NOMO-1 (cell line): ENCODE measurements at regions not wholly inside any gene's neighbourhood (a gene's known extent, or its start where the extent isn't known, plus 50 kb on each side); places are given as distances from the start of the nearest gene placed in this dataset.
A peak's percentile ranks its signal among the peaks of the same experiment; 100 is the strongest.

Source experiments
- DNase-seq, 2 experiments: peaks; one replicate each; lab custom pipeline; 2025; ENCODE audit not compliant: unreplicated experiment in 2 of 2; lab: John Stamatoyannopoulos, UW

DNA sequence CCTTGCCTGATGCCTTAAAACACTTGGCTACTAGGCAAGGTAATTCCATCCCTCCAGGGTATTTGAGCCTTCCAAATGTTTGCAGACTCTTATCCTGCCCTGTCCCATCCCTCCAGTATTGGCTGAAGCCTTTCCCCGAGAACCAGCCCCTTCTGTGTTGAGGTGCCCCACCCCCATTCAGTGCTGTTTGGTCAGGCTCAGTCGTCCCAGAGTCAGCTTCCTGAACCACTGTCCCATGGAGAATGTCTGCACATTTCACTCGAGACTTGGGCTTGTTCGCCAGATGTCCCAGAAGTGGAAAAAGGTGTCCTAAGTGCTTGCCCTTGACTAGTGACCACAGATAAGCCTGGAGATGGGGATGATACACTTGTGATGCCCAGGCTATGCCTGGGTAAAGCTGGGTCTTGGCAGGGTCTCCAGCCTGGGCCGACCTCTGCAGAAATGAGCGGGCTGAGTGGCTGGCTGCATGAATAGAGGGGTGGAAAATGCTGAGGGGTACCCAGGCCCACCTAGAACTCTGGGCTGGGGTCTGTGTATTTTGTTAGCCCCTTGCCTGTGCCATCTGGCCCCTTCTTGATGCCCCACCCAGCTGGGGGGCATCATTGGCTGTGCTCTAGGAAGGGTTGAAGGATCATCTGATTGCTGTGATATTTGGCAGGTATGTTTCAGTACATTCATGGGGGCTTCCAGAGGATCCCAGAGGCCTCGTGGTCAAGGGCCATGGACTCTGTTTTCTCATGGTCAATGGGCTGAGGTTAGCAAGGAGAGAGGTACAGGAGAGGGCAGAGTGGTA lies 178.4 kb downstream of the MACROH2A1 start:
- DNase-seq, result no peak

DNA sequence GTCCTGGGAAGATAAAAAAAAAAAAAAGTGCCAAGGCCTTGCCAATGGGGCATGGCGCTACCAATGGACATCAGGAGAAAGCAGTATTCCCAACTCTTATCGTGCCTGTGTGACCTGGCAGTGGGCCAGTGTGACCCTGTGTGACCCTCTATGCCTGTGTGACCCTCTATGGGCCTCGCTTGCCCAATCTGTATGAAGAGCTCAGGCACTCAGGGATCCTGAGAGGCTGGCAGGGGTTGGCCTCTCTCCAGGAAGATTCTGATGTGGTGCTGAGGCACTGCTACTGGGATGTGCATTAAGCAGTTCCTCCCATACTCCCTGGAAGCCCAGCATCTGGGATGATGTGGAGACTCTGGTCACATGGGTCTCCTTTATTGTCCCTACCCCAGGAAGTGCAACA lies 179.2 kb downstream of the MACROH2A1 start:
- no peak for DNase-seq

DNA sequence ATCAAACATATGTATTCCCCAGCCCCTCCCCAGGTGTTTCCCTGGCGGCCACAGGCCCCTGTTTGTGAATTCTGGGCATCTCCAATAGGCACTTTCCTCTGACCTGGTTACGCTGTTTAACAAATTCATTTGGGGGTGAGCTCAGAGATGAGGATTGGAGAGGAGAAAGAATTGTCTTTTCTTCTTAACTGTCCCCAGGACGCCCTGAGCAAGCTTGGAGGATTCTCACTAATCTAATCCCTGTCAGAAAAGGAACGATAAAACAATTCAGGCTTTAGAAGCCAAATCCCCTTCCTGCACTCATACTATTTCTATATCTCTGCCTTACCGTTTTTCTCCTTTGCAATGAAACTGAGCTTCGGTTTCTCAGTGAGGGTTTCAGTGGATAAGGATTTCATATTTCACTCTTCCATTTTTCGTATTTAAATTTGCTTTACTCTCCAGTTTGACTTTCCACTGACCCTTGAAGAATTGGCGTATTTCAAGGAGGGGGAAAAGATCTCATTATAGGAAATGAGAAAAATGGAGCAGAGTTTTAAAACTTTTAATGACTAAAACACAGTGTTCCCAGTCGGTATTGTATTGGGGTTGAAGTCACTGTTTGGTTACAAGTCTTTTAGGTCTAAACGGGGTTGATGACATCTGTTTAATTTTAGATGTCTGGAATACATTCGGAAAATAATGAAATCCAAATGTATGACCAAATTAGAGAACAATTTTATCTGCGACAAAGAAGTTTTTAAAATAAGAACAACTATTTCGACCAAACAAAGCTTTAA lies 180.1 kb downstream of the MACROH2A1 start:
- DNase-seq, result no peak

DNA sequence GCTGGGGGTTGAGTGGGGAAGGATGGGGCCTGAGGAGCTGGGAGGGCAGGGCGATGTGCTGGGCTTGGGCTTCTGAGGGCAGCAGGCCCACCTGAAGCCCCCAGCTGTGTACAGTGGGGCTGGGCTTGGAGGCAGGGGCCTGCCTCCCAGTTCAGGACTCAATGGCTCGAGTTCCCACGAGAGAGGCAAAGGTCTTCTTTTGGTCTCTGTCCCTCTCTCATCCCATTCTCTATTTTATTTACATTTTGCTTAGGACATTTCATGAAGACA lies 180.6 kb downstream of the MACROH2A1 start:
- no peak for DNase-seq

DNA sequence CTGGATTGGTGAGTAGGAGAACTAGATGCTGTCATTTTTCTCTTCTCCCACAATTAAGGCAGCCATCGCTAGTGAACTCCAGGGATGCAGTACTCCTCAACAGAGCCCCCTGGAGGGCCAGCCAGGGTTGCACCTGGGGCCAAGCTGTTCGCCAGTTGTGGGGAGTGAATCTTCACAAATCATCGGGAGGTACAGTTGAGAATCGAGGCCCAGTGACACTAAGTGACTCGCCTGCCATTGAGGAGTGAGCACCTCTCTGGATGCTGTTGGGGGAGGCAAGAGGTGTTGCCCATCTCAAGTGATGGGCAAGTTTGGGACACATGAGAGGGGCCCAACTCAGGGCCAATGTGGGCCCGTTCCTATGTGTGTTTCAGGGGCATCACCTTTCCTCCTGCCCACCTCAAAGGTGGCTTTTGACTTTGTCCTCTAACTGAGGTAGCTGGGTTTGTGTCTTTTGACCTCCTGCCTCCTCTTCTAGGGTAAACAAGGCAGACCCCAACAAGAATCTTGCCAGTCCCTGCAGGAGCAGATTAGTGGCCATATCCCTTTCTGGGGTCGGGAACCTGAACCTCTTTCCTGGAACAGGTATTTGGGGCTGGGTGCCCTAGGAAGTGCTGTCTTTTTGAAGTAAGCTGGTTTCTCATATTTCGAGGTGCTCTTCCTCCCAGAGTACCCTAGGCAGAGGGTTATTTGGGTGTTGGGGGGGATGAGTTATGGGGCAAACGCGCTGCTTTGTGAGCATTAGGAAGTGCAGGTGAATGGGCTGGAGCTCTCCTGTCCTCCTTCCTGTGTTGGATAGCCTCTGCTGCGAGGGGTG lies 181.2 kb downstream of the MACROH2A1 start:
- no peak for DNase-seq

DNA sequence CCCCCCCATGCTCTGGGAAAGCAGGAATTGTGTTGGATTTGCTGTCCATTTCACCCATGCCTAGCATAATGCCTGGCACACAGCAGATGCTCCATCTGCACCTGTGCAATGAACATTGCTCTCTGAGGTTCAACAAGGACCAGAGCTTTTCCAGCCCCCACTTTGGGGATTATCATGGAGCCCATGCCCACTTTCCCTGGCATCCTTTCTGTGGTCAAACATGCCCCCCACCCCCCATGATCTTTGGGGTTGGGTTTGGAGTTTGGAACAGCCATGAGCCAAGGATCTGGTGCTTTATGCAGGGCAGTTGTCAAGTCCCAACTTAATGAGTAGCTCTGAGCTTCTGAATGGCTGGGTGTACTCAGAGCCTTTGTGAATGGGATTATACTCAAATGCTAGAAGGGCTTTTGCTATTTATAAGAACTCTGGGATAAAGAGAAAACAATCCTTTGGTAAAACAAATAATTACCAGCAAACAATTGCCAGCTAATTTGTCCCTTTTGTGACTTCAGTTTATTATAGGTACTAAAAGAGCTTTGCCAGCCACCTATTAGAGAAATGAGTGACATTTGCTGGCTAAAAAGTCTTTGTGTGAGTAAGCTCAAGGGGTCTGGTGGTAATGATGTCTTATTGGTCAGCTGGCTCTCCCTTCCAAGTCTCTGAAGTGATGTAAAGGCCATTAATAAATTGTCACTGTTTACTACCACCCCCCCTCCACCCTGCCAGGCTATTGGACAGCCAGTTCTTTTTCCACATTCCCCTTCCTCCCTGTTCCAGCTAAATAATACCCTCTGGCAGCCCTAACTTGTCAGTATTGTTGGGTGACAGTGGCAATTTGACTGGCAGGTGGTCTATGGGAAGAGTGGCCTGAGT lies 182.3 kb downstream of the MACROH2A1 start:
- DNase-seq, result no peak

DNA sequence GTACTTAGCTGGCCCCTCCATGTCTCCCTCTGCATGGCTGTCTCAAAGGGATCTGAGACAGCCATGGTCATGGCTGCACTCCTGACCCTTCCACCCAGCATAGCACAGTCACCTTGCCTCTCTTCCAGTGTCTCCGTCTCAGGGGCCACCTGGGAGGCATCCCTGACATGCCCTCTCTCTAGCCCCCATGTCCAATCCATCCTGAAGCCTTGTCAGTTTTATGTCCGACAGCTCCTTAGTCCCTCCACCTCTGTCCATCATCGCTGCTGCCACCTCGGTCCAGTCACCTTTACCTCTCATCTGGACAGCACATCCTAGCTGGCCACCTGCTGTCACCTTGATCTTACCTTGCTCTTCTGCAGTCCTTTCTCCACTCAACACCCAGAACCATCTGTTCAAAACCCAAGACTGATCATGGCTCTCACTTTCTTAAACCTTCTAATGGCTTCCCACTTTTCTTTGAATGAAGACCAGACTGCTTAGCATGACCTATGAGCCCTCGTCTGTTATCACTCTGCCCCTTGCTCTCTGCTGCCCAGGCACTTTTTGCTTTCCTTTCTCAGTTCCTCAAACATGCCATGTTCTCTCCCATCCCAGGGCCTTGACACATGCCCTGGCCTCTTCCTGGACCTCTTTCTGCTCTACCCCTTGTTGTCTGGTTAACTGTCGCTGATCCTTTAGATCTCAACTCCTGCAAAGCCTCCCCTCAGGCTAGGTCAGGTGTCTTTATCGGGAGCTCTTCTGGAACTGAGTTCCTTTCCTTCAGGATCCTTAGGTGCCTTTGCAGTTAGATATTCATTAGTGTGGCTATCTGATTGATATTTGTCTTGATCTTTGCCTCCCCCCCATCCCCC lies 181.8 kb upstream of the PITX1 start:
- no peak for DNase-seq

DNA sequence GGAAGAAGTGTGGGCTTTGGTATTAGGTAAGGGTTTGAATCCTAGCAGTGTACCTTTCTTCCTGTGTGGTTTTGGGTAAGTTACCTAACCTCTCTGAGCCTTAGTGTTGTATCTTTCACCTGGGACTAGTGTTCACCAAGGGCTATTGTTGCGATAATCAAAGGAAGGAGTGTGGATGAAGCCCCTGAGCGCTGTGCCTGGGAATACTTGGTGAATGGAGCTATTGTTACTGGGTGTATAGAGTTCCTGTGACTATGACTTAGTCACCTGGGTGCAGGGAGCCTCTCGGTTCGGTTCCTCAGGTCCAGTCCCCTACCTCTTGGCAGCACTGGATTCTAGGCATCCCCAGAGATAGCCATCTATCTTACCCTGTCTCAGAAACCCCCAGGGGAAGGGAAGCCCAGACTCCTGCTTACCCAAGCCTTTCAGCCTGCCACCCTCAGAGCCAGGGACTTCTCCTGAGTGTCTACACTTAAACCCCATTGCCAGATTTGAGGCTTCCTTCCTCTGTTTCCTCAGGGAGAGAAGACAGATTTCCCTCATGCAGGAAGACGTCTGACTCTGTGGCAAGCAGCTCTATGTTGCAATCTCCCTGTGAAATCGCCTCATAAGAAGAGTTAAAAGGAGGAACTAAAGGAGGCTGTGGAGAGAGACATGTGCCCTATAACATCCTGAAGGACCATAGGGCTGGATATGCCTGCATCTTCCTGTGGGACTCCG lies 181.0 kb upstream of the PITX1 start:
- DNase-seq, result peak; percentile 21 to 82

DNA sequence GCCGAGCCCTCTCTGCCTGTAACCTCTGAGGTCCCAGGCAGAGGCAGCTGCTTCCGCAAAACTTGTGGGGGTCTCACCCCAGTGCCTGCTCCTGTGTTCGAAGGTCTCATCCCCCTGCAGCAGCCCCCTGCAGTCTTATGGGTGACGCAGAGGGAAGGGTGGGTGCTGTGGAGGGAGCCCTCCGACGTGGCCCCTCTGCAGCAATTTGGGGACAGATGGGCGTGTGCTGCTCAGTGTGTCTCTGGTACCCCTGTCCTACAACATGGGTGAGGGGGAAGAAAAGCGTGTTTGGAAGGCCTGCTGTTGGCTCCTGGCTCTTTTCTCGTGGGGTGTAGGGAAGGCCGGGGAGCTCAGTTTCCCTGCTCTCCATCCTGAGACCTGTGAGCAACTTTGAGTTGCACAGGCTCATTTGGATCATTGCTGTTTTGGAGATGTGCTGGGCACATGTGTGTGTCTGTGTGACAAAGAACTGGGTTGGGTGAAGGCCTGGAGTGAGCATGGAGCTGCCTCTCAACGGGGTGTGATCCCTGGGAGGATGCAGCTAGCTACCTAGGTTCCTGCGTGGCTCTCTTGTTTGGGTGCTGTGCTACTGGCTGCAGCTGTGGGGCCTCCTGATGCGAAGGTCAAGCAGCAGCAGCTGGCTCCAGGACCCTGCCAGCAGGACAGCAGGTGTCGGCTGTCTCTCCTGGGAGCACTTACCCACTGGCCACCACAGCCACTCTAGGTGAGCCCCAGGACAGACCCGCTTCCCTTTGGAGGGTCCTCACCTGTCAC lies 179.6 kb upstream of the PITX1 start:
- DNase-seq, result no peak

DNA sequence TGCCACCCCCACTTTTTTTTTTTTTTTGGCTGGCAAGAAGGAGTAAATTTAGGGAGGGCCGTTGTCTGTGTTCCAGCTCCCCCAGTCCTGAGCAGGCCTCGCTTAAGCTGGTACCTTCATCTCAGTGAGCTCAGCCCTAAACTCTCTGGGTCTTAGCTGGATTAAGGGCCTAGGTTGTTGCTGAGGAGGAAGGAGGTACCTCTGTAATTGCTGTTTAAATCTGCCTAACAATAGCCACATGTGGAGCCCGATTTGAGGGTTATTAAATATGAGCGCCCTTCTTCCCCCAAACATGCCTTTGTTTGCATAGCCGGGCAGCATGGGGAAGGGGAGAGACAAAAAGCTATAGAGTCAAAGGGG lies 179.0 kb upstream of the PITX1 start:
- no peak for DNase-seq

DNA sequence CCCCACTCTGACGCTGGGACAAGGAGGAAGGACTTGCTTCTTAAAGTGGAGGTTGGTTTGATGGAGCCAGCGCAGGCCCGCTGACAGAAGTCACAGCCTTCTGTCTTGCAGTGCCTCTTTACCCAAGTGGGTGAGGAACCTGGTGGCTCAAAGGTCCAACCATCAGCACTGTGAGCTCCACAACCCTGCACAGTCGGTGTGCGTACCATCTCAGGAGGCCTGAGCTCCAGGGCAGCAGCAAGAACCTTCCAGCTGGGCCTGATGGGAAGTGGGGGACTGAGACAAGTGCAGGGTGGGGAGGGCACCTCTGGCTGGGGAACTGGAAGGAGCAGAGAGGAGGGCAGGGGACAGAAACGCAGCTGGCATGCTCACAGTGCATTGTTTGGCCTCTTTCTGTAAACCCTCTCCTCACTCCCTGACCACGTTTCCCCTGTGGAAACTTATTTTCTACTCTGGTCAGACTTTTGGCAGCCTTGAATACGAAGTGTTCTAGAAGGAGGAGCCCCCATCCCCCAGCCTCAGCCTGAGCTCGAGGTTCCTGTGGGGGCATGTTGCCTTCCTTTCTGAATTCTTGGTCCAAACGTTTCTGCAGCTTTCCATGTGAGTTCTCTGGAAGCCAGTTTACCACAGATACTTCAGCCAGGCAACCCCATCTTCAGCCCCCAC lies 178.5 kb upstream of the PITX1 start:
- no peak for DNase-seq

DNA sequence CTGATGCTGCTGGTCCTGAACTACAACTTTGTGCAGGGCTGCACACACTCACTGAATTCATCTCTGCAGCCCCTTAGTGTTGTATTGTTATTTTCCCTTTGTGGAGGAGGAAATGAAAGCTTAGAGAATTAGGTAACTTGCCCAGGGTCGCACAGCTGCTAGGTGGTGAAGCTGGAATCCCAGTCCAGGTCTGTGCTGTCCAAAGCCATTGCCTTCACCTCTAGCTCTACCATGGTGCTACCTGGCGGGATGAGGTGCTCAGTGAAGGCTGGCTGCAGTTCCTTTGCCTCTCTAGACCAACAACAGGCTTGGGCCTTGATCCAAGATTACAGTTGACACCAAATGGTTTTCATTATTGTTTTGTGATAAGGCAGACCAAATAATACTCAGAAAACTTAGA lies 177.8 kb upstream of the PITX1 start:
- DNase-seq, result no peak

DNA sequence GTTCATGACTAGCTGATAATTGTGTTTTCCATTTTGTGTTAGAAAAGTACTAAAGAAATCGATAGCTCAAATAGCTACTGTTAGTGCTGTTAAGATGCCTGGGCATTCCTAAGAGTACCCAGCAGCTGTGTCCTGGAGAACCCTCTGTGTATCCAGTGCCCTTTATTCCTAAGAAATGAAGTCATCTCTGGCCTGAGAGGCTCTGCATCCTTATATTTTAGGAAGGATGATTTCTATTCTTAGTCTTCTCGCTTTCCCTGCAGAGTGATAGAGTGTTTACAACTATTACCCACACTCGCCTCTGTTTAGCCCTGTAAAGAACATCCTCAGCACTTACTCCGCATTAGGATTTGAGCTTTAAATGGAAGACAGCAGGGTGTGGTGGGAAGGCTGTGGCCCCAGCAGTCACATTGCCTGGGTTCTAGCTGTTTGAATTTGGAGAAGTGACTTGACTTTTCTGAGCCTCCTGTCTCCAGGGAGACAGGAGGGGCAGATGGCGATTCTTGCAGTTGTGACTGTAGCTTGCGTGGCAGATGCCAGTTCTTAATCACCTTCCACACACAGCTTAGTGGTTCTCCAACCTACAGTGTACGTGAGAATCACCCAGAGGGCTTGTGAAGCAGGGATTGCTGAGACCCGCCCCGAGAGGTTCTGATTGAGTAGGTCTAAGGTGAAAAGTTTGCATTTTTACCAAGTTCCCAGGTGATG lies 177.2 kb upstream of the PITX1 start:
- no peak for DNase-seq

DNA sequence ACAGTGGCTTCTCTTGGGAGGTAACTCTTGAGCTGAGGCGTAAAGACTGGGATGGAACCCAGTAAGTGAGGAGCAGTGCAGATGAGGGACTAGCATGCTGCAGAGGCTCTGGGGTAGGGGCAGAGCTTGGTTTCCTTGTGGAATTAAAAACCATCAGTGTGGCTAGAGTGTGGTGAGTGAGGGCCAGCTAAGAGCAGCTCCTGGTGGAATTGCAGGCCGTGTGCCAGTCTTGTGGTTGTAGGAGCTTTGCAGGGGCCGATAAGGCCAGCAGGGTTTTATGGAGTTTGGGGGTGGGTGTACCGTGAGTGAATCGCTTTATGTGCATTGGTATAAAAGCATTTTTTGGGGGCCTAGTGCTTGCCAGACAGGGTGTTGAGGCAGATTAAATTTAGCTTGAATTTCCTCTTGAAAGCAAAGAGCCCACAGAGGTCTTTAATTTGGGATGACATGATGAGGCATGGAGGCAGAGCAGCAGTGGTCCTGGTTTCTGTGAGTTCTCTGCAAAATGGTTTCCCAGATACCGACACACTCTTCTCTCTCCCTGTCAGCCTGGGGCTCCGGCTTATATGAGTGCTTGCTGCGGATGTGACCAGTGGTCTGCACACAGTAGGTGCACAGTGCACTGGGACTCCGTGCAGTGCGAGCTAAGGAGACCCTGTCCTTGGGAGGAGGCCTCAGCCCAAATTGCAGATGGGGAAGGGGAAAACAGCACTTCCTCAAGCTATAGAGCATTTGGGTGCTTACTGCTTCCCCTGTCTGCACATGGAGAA lies 176.4 kb upstream of the PITX1 start:
- DNase-seq, result no peak

DNA sequence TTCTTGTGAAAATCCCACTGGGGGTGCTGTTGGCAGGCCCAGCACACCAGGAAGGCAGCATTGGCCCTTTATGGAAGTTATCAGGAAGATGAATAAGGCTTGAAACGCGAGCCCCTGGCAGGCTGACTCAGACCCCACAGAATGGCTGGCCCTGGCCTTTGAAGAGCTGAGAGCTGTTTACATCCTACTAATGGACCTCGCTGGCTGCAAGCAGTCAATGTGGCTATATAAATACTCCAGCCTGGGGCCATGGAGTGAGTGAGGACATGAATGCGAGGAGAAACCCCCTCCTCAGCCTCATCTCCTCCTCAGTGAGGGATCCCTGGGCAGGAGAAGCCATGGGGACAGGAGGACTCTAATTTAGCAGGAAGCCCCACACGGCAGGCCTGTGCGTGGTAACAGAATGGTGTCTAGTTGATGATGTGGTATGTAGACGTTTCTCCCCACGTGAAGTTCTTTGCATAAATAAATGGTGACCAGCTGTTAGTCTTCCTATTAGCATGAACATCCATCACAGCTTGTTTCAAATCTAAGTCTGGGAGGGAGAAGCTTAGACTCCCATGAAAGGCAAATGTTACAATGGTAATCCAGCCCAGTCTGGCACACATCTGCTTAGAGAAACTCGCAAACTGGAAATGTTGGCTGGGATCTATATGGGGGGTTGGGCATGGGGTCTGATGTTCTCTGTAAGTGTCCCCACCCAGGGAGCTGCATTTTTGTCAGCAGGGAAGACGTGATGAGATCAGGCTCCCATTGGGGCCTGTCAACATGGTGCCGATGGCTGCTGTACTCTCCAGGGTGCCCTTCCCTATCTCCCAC lies 175.1 kb upstream of the PITX1 start:
- DNase-seq, result no peak

DNA sequence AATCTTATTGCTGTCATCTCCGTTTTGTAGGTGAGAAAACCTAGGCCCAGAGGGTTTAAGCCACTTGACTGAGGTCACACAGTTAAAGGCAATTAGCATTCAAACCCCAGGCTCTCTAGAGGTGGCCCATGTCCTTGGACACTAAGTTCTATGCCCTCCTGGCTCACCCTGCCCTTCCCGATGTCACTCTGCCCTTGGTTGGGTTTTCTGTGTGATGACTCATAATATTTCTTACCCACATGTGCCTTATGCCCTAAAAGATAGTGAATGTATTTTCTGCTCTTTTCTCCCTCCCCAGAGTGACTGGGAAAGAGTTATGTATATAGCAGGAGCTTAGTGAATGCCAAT lies 174.5 kb upstream of the PITX1 start:
- no peak for DNase-seq
